GM12878 (cell line): ENCODE measurements at regions not wholly inside any gene's neighbourhood (a gene's known extent, or its start where the extent isn't known, plus 50 kb on each side); places are given as distances from the start of the nearest gene placed in this dataset.

Experiments used
- ATAC-seq: fragments of 200-7000 bp; cut with Tn5 transposase; 3 replicates; pipeline ENCODE4 v1.9.1; 2020; ENCODE audit warnings: mild to moderate bottlenecking, moderate library complexity
- BruUV-seq: library from RNA; stranded (reverse); fragments of 400-500 nt; replicated peaks from 2 replicates; lab custom pipeline; 2021; lab: Mats Ljungman, UMichigan
- CTCF ChIA-PET: fragments of 300-600 bp; sonication (Branson Sonifier 250); formaldehyde crosslinking; extraction: SDS; loops from one replicate; lab custom pipeline; 2021; ENCODE audit warnings: inconsistent platforms; lab: Yijun Ruan, JAX
- POLR2A ChIA-PET: fragments of 350-600 bp; formaldehyde crosslinking; extraction: SDS; loops from one replicate; lab custom pipeline; 2021; ENCODE audit warnings: inconsistent platforms; lab: Charles Lee
- RAD21 ChIA-PET: fragments of 300-600 bp; sonication (Branson Sonifier 250); formaldehyde crosslinking; loops from one replicate; lab custom pipeline; 2023; ENCODE audit warnings: antibody characterized with exemption; ENCODE audit not compliant: unreplicated experiment; lab: Charles Lee
- SMC1A ChIA-PET: fragments of 300-600 bp; sonication (Branson Sonifier 250); formaldehyde crosslinking; loops from one replicate; lab custom pipeline; 2023; ENCODE audit not compliant: unreplicated experiment, uncharacterized antibody; lab: Charles Lee
- DNase-seq: peaks from one replicate; pipeline ENCODE4 v3.0.0-alpha.2; 2011; ENCODE audit warnings: low read depth, low spot score
- FAIRE-seq: peaks from 3 replicates; lab custom pipeline; 2011; peaks lifted over from hg19 to GRCh38; lab: Jason Lieb, UNC
- H2AFZ ChIP-seq: 2 replicates; pipeline ENCODE4 v1.6.0; 2011; ENCODE audit warnings: low read depth, low read length, control low read depth; ENCODE audit not compliant: control insufficient read depth
- H3K27ac ChIP-seq: 2 replicates; pipeline ENCODE4 v1.5.1; 2011; ENCODE audit warnings: control low read depth; ENCODE audit not compliant: control insufficient read depth, insufficient read depth
- H3K27me3 ChIP-seq, 2 experiments: replicated peaks in 1 of 2; 2 replicates each; pipeline versions ENCODE4 v1.6.0 to v1.6.1; 2011; ENCODE audit warnings: low read length in 1 of 2; ENCODE audit not compliant: control insufficient read depth in 2 of 2, insufficient read depth in 2 of 2
- H3K36me3 ChIP-seq, 2 experiments: 2 replicates each; pipeline ENCODE4 v1.5.1; 2011; ENCODE audit warnings: low read length in 1 of 2; ENCODE audit not compliant: control insufficient read depth in 2 of 2, insufficient read depth in 2 of 2
- H3K4me1 ChIP-seq: 2 replicates; pipeline ENCODE4 v1.6.1; 2011; ENCODE audit warnings: mild to moderate bottlenecking, low read length, moderate library complexity, mixed read lengths; ENCODE audit not compliant: control insufficient read depth, insufficient read depth
- H3K4me2 ChIP-seq: 2 replicates; pipeline ENCODE4 v1.6.0; 2011; ENCODE audit warnings: control low read depth; ENCODE audit not compliant: control insufficient read depth, insufficient read depth
- H3K4me3 ChIP-seq: fragments of 200-600 bp; sonication (generic); 2 replicates; pipeline ENCODE4 v1.5.1; 2016
- H3K79me2 ChIP-seq: 2 replicates; pipeline ENCODE4 v1.6.0; 2011; ENCODE audit warnings: low read length; ENCODE audit not compliant: control insufficient read depth, insufficient read depth
- H3K9ac ChIP-seq: 2 replicates; pipeline ENCODE4 v1.8.0; 2011; ENCODE audit warnings: low read length, control low read depth, mixed read lengths; ENCODE audit not compliant: control insufficient read depth, insufficient read depth
- H3K9me3 ChIP-seq: replicated peaks from 3 replicates; pipeline ENCODE4 v1.5.1; 2011; ENCODE audit warnings: mild to moderate bottlenecking, low read length; ENCODE audit not compliant: control insufficient read depth, insufficient read depth
- H4K20me1 ChIP-seq: 2 replicates; pipeline ENCODE4 v1.6.0; 2011; ENCODE audit not compliant: control insufficient read depth, insufficient read depth
- BHLHE40 ChIP-seq, 2 experiments: fragments of 450-650 bp in 1 of 2; IDR thresholded peaks; 2 replicates each; pipeline ENCODE4 v1.6.1; 2011 to 2017; ENCODE audit warnings: low read depth in 2 of 2, borderline replicate concordance in 1 of 2, improper control_type of control experiment in 1 of 2, low read length in 1 of 2, mild to moderate bottlenecking in 1 of 2
- HDAC2 ChIP-seq: fragments of 200-600 bp; sonication (generic); IDR thresholded peaks from 2 replicates; pipeline ENCODE4 v1.6.1; 2017
- MTA3 ChIP-seq: IDR thresholded peaks from 2 replicates; pipeline ENCODE4 v1.6.1; 2012; ENCODE audit warnings: low read length, inconsistent platforms, borderline replicate concordance
- PML ChIP-seq: IDR thresholded peaks from 2 replicates; pipeline ENCODE4 v1.6.1; 2012; ENCODE audit warnings: low read length, inconsistent platforms
- POLR2AphosphoS2 ChIP-seq: IDR thresholded peaks from 2 replicates; pipeline ENCODE4 v1.6.1; 2011; ENCODE audit warnings: low read depth, mild to moderate bottlenecking, low read length, improper control_type of control experiment, moderate library complexity
- RAD51 ChIP-seq: fragments of 450-650 bp; IDR thresholded peaks from 2 replicates; pipeline ENCODE4 v1.6.1; 2016; ENCODE audit warnings: moderate library complexity, mild to moderate bottlenecking, inconsistent platforms
- RELB ChIP-seq: fragments of 450-650 bp; IDR thresholded peaks from 2 replicates; pipeline ENCODE4 v1.6.1; 2017; ENCODE audit warnings: low read depth, mild to moderate bottlenecking, moderate library complexity
- RUNX3 ChIP-seq: IDR thresholded peaks from 2 replicates; pipeline ENCODE4 v1.6.1; 2012; ENCODE audit warnings: low read length, inconsistent platforms
- SIN3A ChIP-seq: IDR thresholded peaks from 2 replicates; pipeline ENCODE4 v1.6.1; 2012; ENCODE audit warnings: low read depth, low read length, improper control_type of control experiment
- SIX5 ChIP-seq: IDR thresholded peaks from 2 replicates; pipeline ENCODE4 v1.6.1; 2011; ENCODE audit warnings: mild to moderate bottlenecking, low read depth, low read length, moderate library complexity; ENCODE audit not compliant: severe bottlenecking
- TAF1 ChIP-seq: IDR thresholded peaks from 2 replicates; pipeline ENCODE4 v1.6.1; 2011; ENCODE audit warnings: mild to moderate bottlenecking, low read depth, low read length, borderline replicate concordance
- TCF3 ChIP-seq: IDR thresholded peaks from 2 replicates; pipeline ENCODE4 v1.6.1; 2012; ENCODE audit warnings: low read depth, mild to moderate bottlenecking, low read length, borderline replicate concordance; ENCODE audit not compliant: insufficient read depth
- ZBED1 ChIP-seq: IDR thresholded peaks from 2 replicates; pipeline ENCODE4 v1.6.1; 2016; ENCODE audit warnings: borderline replicate concordance
- ZSCAN29 ChIP-seq: fragments of 450-650 bp; IDR thresholded peaks from 2 replicates; pipeline ENCODE4 v1.6.1; 2017; ENCODE audit warnings: mild to moderate bottlenecking, moderate library complexity
- ZZZ3 ChIP-seq: IDR thresholded peaks from 2 replicates; pipeline ENCODE4 v1.6.1; 2011; ENCODE audit warnings: low read depth; ENCODE audit not compliant: control insufficient read depth, insufficient read length
- WGBS: methylation state at CpG from one replicate; pipeline ENCODE4 v1.1.6; 2016; ENCODE audit warnings: low lambda C conversion rate; ENCODE audit not compliant: insufficient replicate concordance, insufficient coverage; ENCODE audit errors: missing lambda C conversion rate; 5-methylcytosine and 5-hydroxymethylcytosine counted together
- in situ Hi-C: fragments of 300-500 bp; cut with MboI; formaldehyde crosslinking; loops from 9 replicates; pipeline ENCODE4 v1.14.3; 2018; ENCODE audit warnings: mixed read lengths
- intact Hi-C: fragments of 100-400 bp; cut with micrococcal nuclease; formaldehyde crosslinking; loops from one replicate; pipeline ENCODE4 v1.14.2; 2022; ENCODE audit not compliant: unreplicated experiment
- TF ChIP-seq, protein P1 (sequence below): fragments of 450-650 bp; formaldehyde crosslinking; IDR thresholded peaks from 2 replicates; pipeline ENCODE4 v1.4.0; 2020; ENCODE audit warnings: mild to moderate bottlenecking, moderate library complexity
- TF ChIP-seq, protein P2 (sequence below): fragments of 450-650 bp; IDR thresholded peaks from 2 replicates; pipeline ENCODE4 v1.6.1; 2016; ENCODE audit warnings: mild to moderate bottlenecking
- TF ChIP-seq, protein P3 (sequence below): fragments of 450-650 bp; IDR thresholded peaks from 2 replicates; pipeline ENCODE4 v1.6.1; 2017; ENCODE audit warnings: mild to moderate bottlenecking, low read depth, inconsistent platforms; ENCODE audit not compliant: poor library complexity, severe bottlenecking

DNA sequence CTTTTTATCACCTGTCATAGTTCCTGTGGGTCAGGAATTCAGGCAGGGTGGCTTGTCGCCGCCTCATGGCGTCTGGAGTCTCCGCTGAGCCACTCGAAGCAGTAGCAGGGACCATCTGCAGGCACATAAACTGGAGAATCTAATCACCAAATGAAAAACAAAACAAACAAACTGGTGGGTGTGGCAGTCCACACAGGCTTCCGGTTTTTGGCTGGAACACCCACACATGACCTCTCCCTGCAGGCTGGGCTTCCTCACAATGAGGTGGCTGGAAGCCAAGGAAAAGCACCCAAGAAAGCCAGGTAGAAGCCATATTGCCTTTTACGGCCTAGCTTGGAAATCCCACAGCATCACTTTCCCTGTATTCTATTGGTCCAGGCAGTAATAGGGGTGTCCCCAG, 197.0 kb downstream of the SYK start:
- intact Hi-C loops (no loop called here), in situ Hi-C loops (no loop called here)
- no peak overlapping the region for H3K4me3 ChIP-seq
- no peaks in the 10 kb centered on the region for H3K4me1 ChIP-seq
- H3K9me3 ChIP-seq = no peaks in the 10 kb centered on the region; the same call in 2 of the 3 replicates
- FAIRE-seq (no peak), ATAC-seq (no peak), DNase-seq (no peak)
- H3K36me3 ChIP-seq = no peaks in the 10 kb centered on the region
- no peak overlapping the region for H3K9ac ChIP-seq
- CTCF ChIA-PET = interaction anchor here (0.6 kb wide), 1 partner anchor 388 kb away, joined by 3 read pairs; no protein-coding TSS in a partner anchor
- RAD21 ChIA-PET = no interaction called here
- H3K79me2 ChIP-seq = no peaks in the 10 kb centered on the region
- POLR2A ChIA-PET = no interaction called here
- WGBS = 59% methylated on average over 7 of the region's 7 CpGs
- H2AFZ ChIP-seq = no peak overlapping the region
- no peak overlapping the region for H3K27ac ChIP-seq
- SMC1A ChIA-PET = no interaction called here
- no peaks in the 10 kb centered on the region for H4K20me1 ChIP-seq
- no peak overlapping the region for H3K4me2 ChIP-seq
- no peaks in the 10 kb centered on the region for H3K27me3 ChIP-seq
- no TSS peak for BruUV-seq
- TF ChIP-seq TCF3 (no peak), SIN3A (no peak), SIX5 (no peak), TAF1 (no peak), POLR2AphosphoS2 (no peak), ZSCAN29 (no peak), RAD51 (no peak), BHLHE40 (IDR thresholded peaks at IDR 0.05; ENCODE audit: borderline replicate concordance in 1 of 2, low read depth in 2 of 2, low read length in 1 of 2) (no peak), RUNX3 (no peak), RELB (no peak), PML (no peak), MTA3 (no peak), HDAC2 (no peak), ZZZ3 (no peak), ZBED1 (no peak)
- TF ChIP-seq, protein P1, sequence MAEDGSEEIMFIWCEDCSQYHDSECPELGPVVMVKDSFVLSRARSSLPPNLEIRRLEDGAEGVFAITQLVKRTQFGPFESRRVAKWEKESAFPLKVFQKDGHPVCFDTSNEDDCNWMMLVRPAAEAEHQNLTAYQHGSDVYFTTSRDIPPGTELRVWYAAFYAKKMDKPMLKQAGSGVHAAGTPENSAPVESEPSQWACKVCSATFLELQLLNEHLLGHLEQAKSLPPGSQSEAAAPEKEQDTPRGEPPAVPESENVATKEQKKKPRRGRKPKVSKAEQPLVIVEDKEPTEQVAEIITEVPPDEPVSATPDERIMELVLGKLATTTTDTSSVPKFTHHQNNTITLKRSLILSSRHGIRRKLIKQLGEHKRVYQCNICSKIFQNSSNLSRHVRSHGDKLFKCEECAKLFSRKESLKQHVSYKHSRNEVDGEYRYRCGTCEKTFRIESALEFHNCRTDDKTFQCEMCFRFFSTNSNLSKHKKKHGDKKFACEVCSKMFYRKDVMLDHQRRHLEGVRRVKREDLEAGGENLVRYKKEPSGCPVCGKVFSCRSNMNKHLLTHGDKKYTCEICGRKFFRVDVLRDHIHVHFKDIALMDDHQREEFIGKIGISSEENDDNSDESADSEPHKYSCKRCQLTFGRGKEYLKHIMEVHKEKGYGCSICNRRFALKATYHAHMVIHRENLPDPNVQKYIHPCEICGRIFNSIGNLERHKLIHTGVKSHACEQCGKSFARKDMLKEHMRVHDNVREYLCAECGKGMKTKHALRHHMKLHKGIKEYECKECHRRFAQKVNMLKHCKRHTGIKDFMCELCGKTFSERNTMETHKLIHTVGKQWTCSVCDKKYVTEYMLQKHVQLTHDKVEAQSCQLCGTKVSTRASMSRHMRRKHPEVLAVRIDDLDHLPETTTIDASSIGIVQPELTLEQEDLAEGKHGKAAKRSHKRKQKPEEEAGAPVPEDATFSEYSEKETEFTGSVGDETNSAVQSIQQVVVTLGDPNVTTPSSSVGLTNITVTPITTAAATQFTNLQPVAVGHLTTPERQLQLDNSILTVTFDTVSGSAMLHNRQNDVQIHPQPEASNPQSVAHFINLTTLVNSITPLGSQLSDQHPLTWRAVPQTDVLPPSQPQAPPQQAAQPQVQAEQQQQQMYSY = no peak
- TF ChIP-seq, protein P2, sequence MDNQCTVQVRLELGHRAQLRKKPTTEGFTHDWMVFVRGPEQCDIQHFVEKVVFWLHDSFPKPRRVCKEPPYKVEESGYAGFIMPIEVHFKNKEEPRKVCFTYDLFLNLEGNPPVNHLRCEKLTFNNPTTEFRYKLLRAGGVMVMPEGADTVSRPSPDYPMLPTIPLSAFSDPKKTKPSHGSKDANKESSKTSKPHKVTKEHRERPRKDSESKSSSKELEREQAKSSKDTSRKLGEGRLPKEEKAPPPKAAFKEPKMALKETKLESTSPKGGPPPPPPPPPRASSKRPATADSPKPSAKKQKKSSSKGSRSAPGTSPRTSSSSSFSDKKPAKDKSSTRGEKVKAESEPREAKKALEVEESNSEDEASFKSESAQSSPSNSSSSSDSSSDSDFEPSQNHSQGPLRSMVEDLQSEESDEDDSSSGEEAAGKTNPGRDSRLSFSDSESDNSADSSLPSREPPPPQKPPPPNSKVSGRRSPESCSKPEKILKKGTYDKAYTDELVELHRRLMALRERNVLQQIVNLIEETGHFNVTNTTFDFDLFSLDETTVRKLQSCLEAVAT = no peak
- TF ChIP-seq, protein P3, sequence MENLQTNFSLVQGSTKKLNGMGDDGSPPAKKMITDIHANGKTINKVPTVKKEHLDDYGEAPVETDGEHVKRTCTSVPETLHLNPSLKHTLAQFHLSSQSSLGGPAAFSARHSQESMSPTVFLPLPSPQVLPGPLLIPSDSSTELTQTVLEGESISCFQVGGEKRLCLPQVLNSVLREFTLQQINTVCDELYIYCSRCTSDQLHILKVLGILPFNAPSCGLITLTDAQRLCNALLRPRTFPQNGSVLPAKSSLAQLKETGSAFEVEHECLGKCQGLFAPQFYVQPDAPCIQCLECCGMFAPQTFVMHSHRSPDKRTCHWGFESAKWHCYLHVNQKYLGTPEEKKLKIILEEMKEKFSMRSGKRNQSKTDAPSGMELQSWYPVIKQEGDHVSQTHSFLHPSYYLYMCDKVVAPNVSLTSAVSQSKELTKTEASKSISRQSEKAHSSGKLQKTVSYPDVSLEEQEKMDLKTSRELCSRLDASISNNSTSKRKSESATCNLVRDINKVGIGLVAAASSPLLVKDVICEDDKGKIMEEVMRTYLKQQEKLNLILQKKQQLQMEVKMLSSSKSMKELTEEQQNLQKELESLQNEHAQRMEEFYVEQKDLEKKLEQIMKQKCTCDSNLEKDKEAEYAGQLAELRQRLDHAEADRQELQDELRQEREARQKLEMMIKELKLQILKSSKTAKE = no peak
